AG04450 (cell line): ENCODE measurements at regions not wholly inside any gene's neighbourhood (a gene's known extent, or its start where the extent isn't known, plus 50 kb on each side); places are given as distances from the start of the nearest gene placed in this dataset.

Experiments used
- CTCF ChIA-PET: fragments of 300-600, 350-600 bp; formaldehyde crosslinking; extraction: SDS; loops from one replicate; lab custom pipeline; 2022; ENCODE audit warnings: antibody characterized with exemption, inconsistent platforms; lab: Charles Lee
- POLR2A ChIA-PET: fragments of 350-600 bp; formaldehyde crosslinking; extraction: SDS; loops from one replicate; lab custom pipeline; 2021; ENCODE audit warnings: antibody characterized with exemption, inconsistent platforms; lab: Yijun Ruan, JAX
- DNase-seq: peaks from one replicate; pipeline ENCODE4 v3.0.0-alpha.2; 2011; ENCODE audit warnings: low read depth, low spot score
- H3K27ac ChIP-seq: one replicate; pipeline ENCODE4 v1.5.1; 2012; ENCODE audit warnings: low read depth, low read length, control low read depth
- H3K27me3 ChIP-seq: one replicate; pipeline ENCODE4 v1.6.0; 2012; ENCODE audit warnings: low read length; ENCODE audit not compliant: control insufficient read depth, insufficient read depth
- H3K4me3 ChIP-seq: 2 replicates; pipeline ENCODE4 v1.5.1; 2011; ENCODE audit warnings: mild to moderate bottlenecking, low read depth, low read length, control low read depth
- H3K9me3 ChIP-seq: 2 replicates; pipeline ENCODE4 v1.5.1; 2012; ENCODE audit warnings: low read length; ENCODE audit not compliant: control insufficient read depth, insufficient read depth
- TF ChIP-seq, protein P1 (sequence below): IDR thresholded peaks from 2 replicates; pipeline ENCODE4 v1.5.1; 2011; ENCODE audit warnings: low read depth, low read length, control low read depth, inconsistent platforms

DNA sequence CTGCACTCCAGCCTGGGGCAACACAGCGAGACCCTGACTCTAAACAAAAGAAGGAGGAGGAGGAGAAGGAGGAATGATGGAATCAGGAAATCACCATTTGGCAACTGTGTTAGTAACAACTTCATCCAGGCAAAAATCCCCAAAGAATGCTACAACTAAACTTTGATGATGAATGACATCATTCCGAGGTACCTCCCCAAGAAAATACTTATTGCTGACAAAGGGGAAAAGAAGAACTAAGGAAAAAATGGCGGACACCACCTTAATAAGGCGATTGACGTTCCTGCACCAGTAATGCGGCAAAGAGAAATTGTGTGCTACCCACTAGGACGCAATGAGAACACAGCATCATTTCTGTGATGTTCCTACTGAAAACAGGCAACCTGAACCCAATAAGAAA lies 78.2 kb upstream of the SLC6A11 start:
- Histone ChIP-seq H3K27ac (no peak overlapping the region), H3K9me3 (no peaks in the 10 kb centered on the region), H3K4me3 (no peak overlapping the region), H3K27me3 (peaks cover 2% of the 10 kb centered on the region)
- CTCF ChIA-PET: interaction anchor here (0.6 to 2.6 kb wide), 24 partner anchors 8 to 901 kb away, joined by 3 to 28 read pairs (median 4); partner anchors contain the start of gene SEC13
- POLR2A ChIA-PET: no interaction called here
- DNase-seq: no peak
- TF ChIP-seq, protein P1, sequence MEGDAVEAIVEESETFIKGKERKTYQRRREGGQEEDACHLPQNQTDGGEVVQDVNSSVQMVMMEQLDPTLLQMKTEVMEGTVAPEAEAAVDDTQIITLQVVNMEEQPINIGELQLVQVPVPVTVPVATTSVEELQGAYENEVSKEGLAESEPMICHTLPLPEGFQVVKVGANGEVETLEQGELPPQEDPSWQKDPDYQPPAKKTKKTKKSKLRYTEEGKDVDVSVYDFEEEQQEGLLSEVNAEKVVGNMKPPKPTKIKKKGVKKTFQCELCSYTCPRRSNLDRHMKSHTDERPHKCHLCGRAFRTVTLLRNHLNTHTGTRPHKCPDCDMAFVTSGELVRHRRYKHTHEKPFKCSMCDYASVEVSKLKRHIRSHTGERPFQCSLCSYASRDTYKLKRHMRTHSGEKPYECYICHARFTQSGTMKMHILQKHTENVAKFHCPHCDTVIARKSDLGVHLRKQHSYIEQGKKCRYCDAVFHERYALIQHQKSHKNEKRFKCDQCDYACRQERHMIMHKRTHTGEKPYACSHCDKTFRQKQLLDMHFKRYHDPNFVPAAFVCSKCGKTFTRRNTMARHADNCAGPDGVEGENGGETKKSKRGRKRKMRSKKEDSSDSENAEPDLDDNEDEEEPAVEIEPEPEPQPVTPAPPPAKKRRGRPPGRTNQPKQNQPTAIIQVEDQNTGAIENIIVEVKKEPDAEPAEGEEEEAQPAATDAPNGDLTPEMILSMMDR: no peak

DNA sequence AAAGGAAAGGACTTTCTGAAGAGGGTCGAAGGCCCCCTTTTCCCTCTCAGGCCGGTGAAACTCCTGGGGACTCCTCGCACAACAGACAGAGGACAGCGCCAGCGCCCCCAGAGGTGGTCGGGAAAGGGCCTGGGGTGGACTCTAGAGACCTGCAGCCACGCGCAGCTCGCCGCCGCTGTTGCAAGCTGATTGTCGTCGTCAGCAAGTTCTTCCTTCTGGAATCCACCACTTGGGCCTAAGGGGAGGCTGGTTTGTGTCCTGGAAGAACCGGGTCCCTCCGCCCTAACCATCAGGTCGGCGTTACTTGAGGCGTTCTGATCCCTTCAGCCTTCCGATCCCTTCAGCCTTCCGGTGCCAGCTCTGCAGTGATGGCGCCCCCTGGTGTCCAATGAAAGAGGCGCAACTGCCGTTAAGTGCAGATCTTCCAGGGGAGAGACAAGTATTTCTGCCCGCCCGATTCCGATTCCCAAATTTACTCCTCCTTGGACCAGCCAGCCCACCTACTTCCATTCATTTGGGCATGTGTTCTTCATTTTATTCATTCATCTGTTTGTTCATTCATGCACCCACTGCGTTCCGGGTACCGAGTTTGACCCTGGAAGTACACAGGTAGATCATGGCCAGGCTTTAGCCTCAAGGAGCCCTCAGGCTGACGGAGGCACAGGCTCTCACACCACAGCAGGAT lies 77.2 kb upstream of the SLC6A11 start:
- Histone ChIP-seq H3K27ac (no peak overlapping the region), H3K9me3 (no peaks in the 10 kb centered on the region), H3K27me3 (peaks cover 2% of the 10 kb centered on the region), H3K4me3 (peak overlapping the region; percentile 47)
- TF ChIP-seq, protein P1: peak; percentile 82
- peak; percentile 34 for DNase-seq
- POLR2A ChIA-PET: no interaction called here
- CTCF ChIA-PET: interaction anchor here (0.6 to 2.6 kb wide), 33 partner anchors 8 to 475 kb away, joined by 3 to 28 read pairs (median 4); partner anchors contain the start of gene SEC13

DNA sequence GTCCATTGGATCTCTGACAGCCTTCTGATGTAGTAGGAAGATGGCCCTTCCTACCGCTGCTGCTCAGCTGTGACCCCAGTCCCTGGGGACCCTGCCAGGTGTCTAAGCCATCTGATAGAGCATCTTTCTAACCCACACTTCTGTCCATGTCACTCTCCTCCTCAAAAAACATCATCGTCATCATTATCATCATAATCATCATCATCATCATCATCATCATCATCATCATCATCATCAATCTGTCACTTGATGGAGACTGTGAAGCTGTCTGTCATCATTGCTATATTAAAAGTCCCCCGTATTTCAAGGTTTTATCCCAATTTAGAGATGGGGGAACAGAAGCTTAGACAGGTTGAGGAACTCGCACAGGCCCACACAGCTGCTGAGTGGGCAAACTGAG lies 75.1 kb upstream of the SLC6A11 start:
- H3K9me3 ChIP-seq: no peaks in the 10 kb centered on the region
- TF ChIP-seq, protein P1: no peak
- ChIA-PET CTCF (interaction anchor here (0.8 kb wide), 1 partner anchor 396 kb away, joined by 3 read pairs; no protein-coding TSS in a partner anchor), POLR2A (no interaction called here)
- no peak overlapping the region for H3K27ac ChIP-seq
- DNase-seq: no peak
- H3K4me3 ChIP-seq: no peak overlapping the region
- peaks cover 2% of the 10 kb centered on the region for H3K27me3 ChIP-seq

DNA sequence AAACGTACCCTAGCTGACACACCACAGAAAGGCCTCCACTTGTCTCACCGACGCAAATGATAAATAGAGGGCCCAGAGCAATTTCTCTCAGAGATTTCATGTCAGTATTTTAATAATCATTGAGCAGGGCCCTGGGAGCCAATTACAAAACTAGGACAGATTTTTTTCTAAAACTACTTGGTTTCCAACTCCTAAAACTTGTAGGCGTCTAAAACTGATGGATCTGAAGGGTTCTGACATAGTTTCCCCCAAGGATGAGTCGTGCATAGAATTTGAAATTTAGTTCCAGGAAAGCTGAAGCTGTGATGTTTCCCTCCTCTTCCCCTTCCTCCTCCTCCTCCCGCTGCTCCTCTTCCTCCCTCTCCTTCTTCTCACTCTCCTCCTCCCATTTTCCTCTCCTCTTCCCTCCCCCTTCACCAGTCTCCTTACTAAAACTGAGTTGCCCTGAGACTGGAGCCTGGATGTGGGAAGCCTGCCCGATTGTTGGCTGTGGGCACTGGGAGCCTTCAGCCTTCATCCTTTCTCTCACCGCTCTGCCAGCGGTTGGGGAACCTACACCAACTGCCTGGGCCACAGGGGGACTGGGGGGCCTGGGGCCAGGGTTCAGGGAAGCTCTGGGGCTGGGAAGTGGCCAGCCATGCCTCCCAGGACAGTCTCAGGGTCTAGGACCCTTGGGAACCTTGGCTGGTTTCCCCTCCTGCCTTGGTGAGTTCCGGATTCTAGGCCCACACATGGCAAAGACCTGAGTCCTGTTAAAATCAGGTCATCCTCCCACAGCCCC lies 73.9 kb upstream of the SLC6A11 start:
- peaks cover 2% of the 10 kb centered on the region for H3K27me3 ChIP-seq
- no peak for DNase-seq
- TF ChIP-seq, protein P1: no peak
- ChIA-PET CTCF (no interaction called here), POLR2A (no interaction called here)
- H3K9me3 ChIP-seq: no peaks in the 10 kb centered on the region
- no peak overlapping the region for H3K27ac ChIP-seq
- no peak overlapping the region for H3K4me3 ChIP-seq
